ENCODE measurements at regions not wholly inside any gene's neighbourhood (a gene's known extent, or its start where the extent isn't known, plus 50 kb on each side); places are given as distances from the start of the nearest gene placed in this dataset.

DNA sequence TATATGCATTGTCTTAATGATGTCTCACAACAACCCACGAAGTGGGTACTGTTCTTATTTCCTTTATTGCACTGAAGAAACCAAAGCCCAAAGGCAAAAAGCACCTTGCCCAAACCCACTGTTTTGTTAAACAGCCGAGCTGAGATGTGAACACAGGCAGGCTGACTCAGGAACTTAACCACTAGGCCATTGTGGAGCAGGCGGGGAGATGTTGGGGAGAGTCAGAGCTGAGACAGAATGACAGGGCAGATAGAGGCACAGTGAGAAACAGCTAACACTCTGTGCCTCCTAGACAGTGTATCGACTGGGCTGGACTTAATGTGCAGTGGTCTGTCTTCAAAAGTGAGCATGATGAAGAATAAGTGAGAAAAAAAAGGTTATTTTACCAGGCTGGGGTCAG, 56.5 kb downstream of the RPLP1 start:
- TF ChIP-seq, protein P1, sequence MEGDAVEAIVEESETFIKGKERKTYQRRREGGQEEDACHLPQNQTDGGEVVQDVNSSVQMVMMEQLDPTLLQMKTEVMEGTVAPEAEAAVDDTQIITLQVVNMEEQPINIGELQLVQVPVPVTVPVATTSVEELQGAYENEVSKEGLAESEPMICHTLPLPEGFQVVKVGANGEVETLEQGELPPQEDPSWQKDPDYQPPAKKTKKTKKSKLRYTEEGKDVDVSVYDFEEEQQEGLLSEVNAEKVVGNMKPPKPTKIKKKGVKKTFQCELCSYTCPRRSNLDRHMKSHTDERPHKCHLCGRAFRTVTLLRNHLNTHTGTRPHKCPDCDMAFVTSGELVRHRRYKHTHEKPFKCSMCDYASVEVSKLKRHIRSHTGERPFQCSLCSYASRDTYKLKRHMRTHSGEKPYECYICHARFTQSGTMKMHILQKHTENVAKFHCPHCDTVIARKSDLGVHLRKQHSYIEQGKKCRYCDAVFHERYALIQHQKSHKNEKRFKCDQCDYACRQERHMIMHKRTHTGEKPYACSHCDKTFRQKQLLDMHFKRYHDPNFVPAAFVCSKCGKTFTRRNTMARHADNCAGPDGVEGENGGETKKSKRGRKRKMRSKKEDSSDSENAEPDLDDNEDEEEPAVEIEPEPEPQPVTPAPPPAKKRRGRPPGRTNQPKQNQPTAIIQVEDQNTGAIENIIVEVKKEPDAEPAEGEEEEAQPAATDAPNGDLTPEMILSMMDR (IDR thresholded peaks at IDR 0.05; ENCODE audit: borderline replicate concordance, extremely low read depth, low read length, poor library complexity, severe bottlenecking), result no peak
- TF ChIP-seq EZH2 (IDR thresholded peaks at IDR 0.05; ENCODE audit: borderline replicate concordance, low read depth, low read length, severe bottlenecking), result no peak
